Effector memory CD8-positive, alpha-beta T cell (primary cell): ENCODE measurements at regions not wholly inside any gene's neighbourhood (a gene's known extent, or its start where the extent isn't known, plus 50 kb on each side); places are given as distances from the start of the nearest gene placed in this dataset.
"Not testable (repeated sequence)": the region's sequence is repeated elsewhere in the genome, so short reads cannot be mapped to it uniquely, and the experiment has no call there.

Experiments
- ATAC-seq: fragments of 150-1000 bp; cut with Tn5 transposase; replicated peaks from 2 replicates; pipeline ENCODE4 v1.10.0; 2021; ENCODE audit warnings: mild to moderate bottlenecking, moderate library complexity
- DNase-seq, 3 experiments: peaks; one replicate each; pipeline ENCODE4 v3.0.0; 2021
- H3K27ac Mint-ChIP-seq, 2 donors: one replicate each; pipeline ENCODE4 v1.8.0; 2022; ENCODE audit warnings: mild to moderate bottlenecking in 2 of 2, mixed read lengths in 2 of 2, moderate library complexity in 2 of 2
- H3K27me3 Mint-ChIP-seq, 2 donors: one replicate each; pipeline ENCODE4 v1.8.0; 2022; ENCODE audit warnings: mixed read lengths in 2 of 2
- H3K36me3 Mint-ChIP-seq: one replicate; pipeline ENCODE4 v1.8.0; 2022; ENCODE audit warnings: mild to moderate bottlenecking, moderate library complexity, mixed read lengths; ENCODE audit not compliant: insufficient read depth
- H3K4me1 Mint-ChIP-seq, 2 donors: one replicate each; pipeline ENCODE4 v1.8.0; 2022; ENCODE audit warnings: low read depth in 2 of 2, mixed read lengths in 2 of 2
- H3K4me3 Mint-ChIP-seq, 2 donors: one replicate each; pipeline ENCODE4 v1.8.0; 2022; ENCODE audit warnings: mild to moderate bottlenecking in 2 of 2, mixed read lengths in 2 of 2, moderate library complexity in 2 of 2
- H3K9me3 Mint-ChIP-seq, 2 donors: one replicate each; pipeline ENCODE4 v1.8.0; 2022; ENCODE audit warnings: mixed read lengths in 2 of 2

- ATAC-seq (no peak), DNase-seq (no peak)
- Mint-ChIP-seq H3K9me3 (peaks cover 0 to 4% of the 10 kb centered on the region in 2 donors), H3K4me1 (no peaks in the 10 kb centered on the region), H3K36me3 (no peaks in the 10 kb centered on the region), H3K27ac (no peak overlapping the region), H3K4me3 (no peak overlapping the region), H3K27me3 (no peaks in the 10 kb centered on the region)
Observed at GRCh38 chr7:34207810-34208209, 302.5 kb downstream of the BMPER start.

- Mint-ChIP-seq H3K4me3 (no peak overlapping the region), H3K36me3 (no peaks in the 10 kb centered on the region), H3K27me3 (no peaks in the 10 kb centered on the region), H3K27ac (no peak overlapping the region), H3K4me1 (no peaks in the 10 kb centered on the region), H3K9me3 (peaks cover 0 to 9% of the 10 kb centered on the region in 2 donors)
- ATAC-seq (no peak), DNase-seq (no peak)
Observed at GRCh38 chr7:34208878-34209621, 303.7 kb downstream of the BMPER start.

GRCh38 chr7:34211018-34211417 lies 305.7 kb downstream of the BMPER start:
- ATAC-seq: no peak
- Mint-ChIP-seq H3K9me3 (peaks cover 0 to 9% of the 10 kb centered on the region in 2 donors), H3K4me3 (no peak overlapping the region), H3K27ac (no peak overlapping the region), H3K36me3 (no peaks in the 10 kb centered on the region), H3K4me1 (no peaks in the 10 kb centered on the region), H3K27me3 (no peaks in the 10 kb centered on the region)
- DNase-seq: no peak

GRCh38 chr7:34217972-34218371 lies 312.6 kb downstream of the BMPER start:
- ATAC-seq: no peak
- Mint-ChIP-seq H3K27ac (no peak overlapping the region), H3K4me3 (no peak overlapping the region), H3K4me1 (no peaks in the 10 kb centered on the region), H3K27me3 (peaks cover 0 to 6% of the 10 kb centered on the region in 2 donors), H3K36me3 (no peaks in the 10 kb centered on the region), H3K9me3 (peaks cover 2 to 4% of the 10 kb centered on the region in 2 donors)
- no peak for DNase-seq

- H3K36me3 Mint-ChIP-seq: no peaks in the 10 kb centered on the region
- ATAC-seq (no peak), DNase-seq (no peak)
- H3K9me3 Mint-ChIP-seq: peaks cover 0 to 2% of the 10 kb centered on the region in 2 donors
- no peaks in the 10 kb centered on the region for H3K4me1 Mint-ChIP-seq
- H3K4me3 Mint-ChIP-seq: no peak overlapping the region
- peaks cover 0 to 6% of the 10 kb centered on the region in 2 donors for H3K27me3 Mint-ChIP-seq
- H3K27ac Mint-ChIP-seq: no peak overlapping the region
Observed at GRCh38 chr7:34219153-34219718, 313.9 kb downstream of the BMPER start.

- DNase-seq (no peak), ATAC-seq (no peak)
- Mint-ChIP-seq H3K27me3 (peaks cover 0 to 6% of the 10 kb centered on the region in 2 donors), H3K36me3 (no peaks in the 10 kb centered on the region), H3K4me1 (no peaks in the 10 kb centered on the region), H3K27ac (no peak overlapping the region), H3K9me3 (peaks cover 0 to 4% of the 10 kb centered on the region in 2 donors), H3K4me3 (no peak overlapping the region)
Observed at GRCh38 chr7:34220506-34221185, 315.3 kb downstream of the BMPER start.

GRCh38 chr7:34222316-34222715 lies 317.0 kb downstream of the BMPER start:
- H3K4me1 Mint-ChIP-seq: no peaks in the 10 kb centered on the region
- H3K27me3 Mint-ChIP-seq: peaks cover 0 to 6% of the 10 kb centered on the region in 2 donors
- H3K4me3 Mint-ChIP-seq: no peak overlapping the region
- no peak for ATAC-seq
- DNase-seq: no peak
- H3K36me3 Mint-ChIP-seq: no peaks in the 10 kb centered on the region
- H3K27ac Mint-ChIP-seq: no peak overlapping the region
- peaks cover 0 to 4% of the 10 kb centered on the region in 2 donors for H3K9me3 Mint-ChIP-seq

GRCh38 chr7:34222722-34223121 lies 317.4 kb downstream of the BMPER start:
- Mint-ChIP-seq H3K36me3 (no peaks in the 10 kb centered on the region), H3K4me3 (no peak overlapping the region), H3K9me3 (peaks cover 0 to 4% of the 10 kb centered on the region in 2 donors), H3K27me3 (peaks cover 0 to 6% of the 10 kb centered on the region in 2 donors), H3K4me1 (no peaks in the 10 kb centered on the region), H3K27ac (no peak overlapping the region)
- ATAC-seq (no peak), DNase-seq (no peak)

- ATAC-seq (no peak), DNase-seq (no peak)
- Mint-ChIP-seq H3K4me1 (no peaks in the 10 kb centered on the region), H3K27ac (no peak overlapping the region), H3K9me3 (peaks cover 0 to 4% of the 10 kb centered on the region in 2 donors), H3K36me3 (no peaks in the 10 kb centered on the region), H3K4me3 (no peak overlapping the region), H3K27me3 (peaks cover 0 to 6% of the 10 kb centered on the region in 2 donors)
Observed at GRCh38 chr7:34224281-34224680, 318.9 kb downstream of the BMPER start.

- Mint-ChIP-seq H3K4me1 (no peaks in the 10 kb centered on the region), H3K36me3 (no peaks in the 10 kb centered on the region), H3K27ac (no peak overlapping the region), H3K9me3 (peaks cover 0 to 4% of the 10 kb centered on the region in 2 donors), H3K4me3 (no peak overlapping the region), H3K27me3 (peaks cover 0 to 3% of the 10 kb centered on the region in 2 donors)
- DNase-seq (no peak), ATAC-seq (no peak)
Observed at GRCh38 chr7:34225193-34225592, 319.9 kb downstream of the BMPER start.

- Mint-ChIP-seq H3K27ac (no peak overlapping the region), H3K36me3 (no peaks in the 10 kb centered on the region), H3K27me3 (no peaks in the 10 kb centered on the region), H3K4me1 (no peaks in the 10 kb centered on the region), H3K4me3 (no peak overlapping the region), H3K9me3 (peaks cover 0 to 4% of the 10 kb centered on the region in 2 donors)
- no peak for ATAC-seq
- DNase-seq: no peak
Observed at GRCh38 chr7:34227525-34227924, 322.2 kb downstream of the BMPER start.

GRCh38 chr7:34235101-34235500 lies 329.8 kb downstream of the BMPER start:
- H3K27ac Mint-ChIP-seq, H3K4me1 Mint-ChIP-seq, ATAC-seq, H3K9me3 Mint-ChIP-seq, H3K4me3 Mint-ChIP-seq, H3K27me3 Mint-ChIP-seq, H3K36me3 Mint-ChIP-seq, DNase-seq: not testable (repeated sequence)

- H3K36me3 Mint-ChIP-seq: no peaks in the 10 kb centered on the region
- H3K4me3 Mint-ChIP-seq: no peak overlapping the region
- DNase-seq (no peak), ATAC-seq (no peak)
- no peak overlapping the region for H3K27ac Mint-ChIP-seq
- no peaks in the 10 kb centered on the region for H3K4me1 Mint-ChIP-seq
- peaks cover 0 to 8% of the 10 kb centered on the region in 2 donors for H3K9me3 Mint-ChIP-seq
- no peaks in the 10 kb centered on the region for H3K27me3 Mint-ChIP-seq
Observed at GRCh38 chr7:34236057-34236456, 330.7 kb downstream of the BMPER start.
